ENCODE measurements at regions not wholly inside any gene's neighbourhood (a gene's known extent, or its start where the extent isn't known, plus 50 kb on each side); places are given as distances from the start of the nearest gene placed in this dataset.

DNA sequence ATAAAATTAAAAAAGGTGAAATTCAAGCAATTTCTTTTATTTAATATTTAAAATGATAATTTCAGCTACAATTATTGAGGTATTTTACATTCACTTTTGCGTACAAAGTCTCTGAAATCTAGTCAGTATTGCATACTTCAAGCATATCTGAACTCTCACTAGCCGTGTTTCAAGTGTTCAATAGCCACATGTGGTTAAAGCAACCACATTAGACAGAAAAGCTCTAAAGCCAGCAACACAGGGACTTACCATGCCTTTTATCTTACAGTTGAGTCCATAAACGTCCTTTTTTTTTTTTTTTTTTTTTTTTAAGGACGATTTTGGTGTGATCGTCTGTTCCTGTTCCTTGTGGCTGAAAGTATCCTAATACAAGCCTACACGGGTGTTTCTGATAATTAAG is 257.0 kb upstream of the RGMA start:
- TF ChIP-seq POLR2AphosphoS5 (IDR thresholded peaks at IDR 0.05) (no peak), POLR2A (IDR thresholded peaks at IDR 0.05) (no peak)
- TF ChIP-seq, protein P1, sequence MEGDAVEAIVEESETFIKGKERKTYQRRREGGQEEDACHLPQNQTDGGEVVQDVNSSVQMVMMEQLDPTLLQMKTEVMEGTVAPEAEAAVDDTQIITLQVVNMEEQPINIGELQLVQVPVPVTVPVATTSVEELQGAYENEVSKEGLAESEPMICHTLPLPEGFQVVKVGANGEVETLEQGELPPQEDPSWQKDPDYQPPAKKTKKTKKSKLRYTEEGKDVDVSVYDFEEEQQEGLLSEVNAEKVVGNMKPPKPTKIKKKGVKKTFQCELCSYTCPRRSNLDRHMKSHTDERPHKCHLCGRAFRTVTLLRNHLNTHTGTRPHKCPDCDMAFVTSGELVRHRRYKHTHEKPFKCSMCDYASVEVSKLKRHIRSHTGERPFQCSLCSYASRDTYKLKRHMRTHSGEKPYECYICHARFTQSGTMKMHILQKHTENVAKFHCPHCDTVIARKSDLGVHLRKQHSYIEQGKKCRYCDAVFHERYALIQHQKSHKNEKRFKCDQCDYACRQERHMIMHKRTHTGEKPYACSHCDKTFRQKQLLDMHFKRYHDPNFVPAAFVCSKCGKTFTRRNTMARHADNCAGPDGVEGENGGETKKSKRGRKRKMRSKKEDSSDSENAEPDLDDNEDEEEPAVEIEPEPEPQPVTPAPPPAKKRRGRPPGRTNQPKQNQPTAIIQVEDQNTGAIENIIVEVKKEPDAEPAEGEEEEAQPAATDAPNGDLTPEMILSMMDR (IDR thresholded peaks at IDR 0.05), result no peak
